Ovary (tissue), 7 donors: ENCODE measurements at regions not wholly inside any gene's neighbourhood (a gene's known extent, or its start where the extent isn't known, plus 50 kb on each side); places are given as distances from the start of the nearest gene placed in this dataset.

ENCODE experiments used
- DNase-seq, 5 donors: peaks; one replicate each; pipeline ENCODE4 v3.0.0-alpha.2; 2019 to 2020
- H3K27ac ChIP-seq, 2 donors: fragments of 200-600 bp; one replicate each; pipeline versions ENCODE4 v1.5.1 to v1.8.0; 2019 to 2022
- H3K27me3 ChIP-seq: fragments of 200-600 bp; one replicate; pipeline ENCODE4 v1.8.0; 2022
- H3K36me3 ChIP-seq: fragments of 200-600 bp; sonication (generic); one replicate; pipeline ENCODE4 v1.5.1; 2019
- H3K4me1 ChIP-seq: one replicate; pipeline ENCODE4 v1.8.1; 2013; ENCODE audit warnings: mild to moderate bottlenecking, moderate library complexity; ENCODE audit not compliant: insufficient read depth
- H3K4me3 ChIP-seq: fragments of 200-600 bp; sonication (generic); one replicate; pipeline ENCODE4 v1.5.1; 2017
- H3K9me3 ChIP-seq, 2 donors: fragments of 200-600 bp in 1 of 2; sonication (generic) in 1 of 2; one replicate each; pipeline versions ENCODE4 v1.5.1 to v1.8.1; 2013 to 2019; ENCODE audit warnings: mild to moderate bottlenecking in 1 of 2, moderate library complexity in 1 of 2
- EP300 ChIP-seq: sonication (generic); formaldehyde crosslinking; IDR thresholded peaks from one replicate; pipeline ENCODE4 v1.6.1; 2017; ENCODE audit warnings: antibody characterized with exemption
- POLR2A ChIP-seq: fragments of 450-650 bp; IDR thresholded peaks from one replicate; pipeline ENCODE4 v1.6.1; 2017; ENCODE audit warnings: antibody characterized with exemption, mild to moderate bottlenecking, moderate library complexity
- WGBS, 3 donors: extraction: QIAGEN DNeasy Blood & Tissue Kit in 1 of 3; methylation state at CpG; one replicate each; pipeline versions ENCODE4 v1.1.5 to v1.1.7; 2013 to 2017; 5-methylcytosine and 5-hydroxymethylcytosine counted together
- intact Hi-C, 4 donors: fragments of 100-400 bp; cut with DNase I; formaldehyde crosslinking; loops; one replicate each; pipeline versions ENCODE4 v1.11.0 to v1.15.1; 2022 to 2023
- TF ChIP-seq, protein P1 (sequence below), 3 donors: fragments of 450-650 bp in 2 of 3; fragments of 200-600 bp in 1 of 3; IDR thresholded peaks; one replicate each; pipeline versions ENCODE4 v1.5.1 to v1.8.0; 2016 to 2022; ENCODE audit warnings: antibody characterized with exemption in 3 of 3, mild to moderate bottlenecking in 1 of 3
- donor health status: DM: no; HTN: no; CAD: no; lungs with moderate emphysema.
- donor health status: DM: no; HTN: no; CAD: no.
- donor health status: Bipolar disorder and iron deficiency.
- donor health status: DM: no; HTN: no; CAD: no.
- donor health status: DM: yes; HTN: yes; CAD: no.

DNA sequence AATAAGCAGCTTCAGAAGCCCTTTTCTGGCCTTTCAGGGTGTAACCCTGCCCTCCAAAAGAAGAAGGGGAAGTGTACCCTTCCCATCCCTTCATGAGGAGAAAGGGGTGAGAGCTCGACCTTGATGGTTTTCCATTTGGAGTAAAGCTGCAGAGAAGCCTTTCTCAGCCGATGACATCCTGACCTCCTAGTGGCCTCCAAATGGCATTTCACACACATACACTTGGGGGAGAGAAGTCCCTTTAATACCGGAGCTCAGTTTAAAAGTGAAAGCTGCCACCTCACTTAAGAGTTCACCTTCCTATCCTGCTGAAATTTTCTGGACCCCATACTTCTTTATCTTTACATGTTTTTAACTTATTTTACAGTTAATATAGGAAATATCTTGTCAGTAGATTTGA, 716.7 kb downstream of the DCDC2C start:
- Histone ChIP-seq H3K4me3 (no peak overlapping the region), H3K4me1 (no peaks in the 10 kb centered on the region), H3K27me3 (no peaks in the 10 kb centered on the region), H3K9me3 (no peaks in the 10 kb centered on the region), H3K27ac (no peak overlapping the region), H3K36me3 (no peaks in the 10 kb centered on the region)
- no peak for DNase-seq
- intact Hi-C loops: no loop called here
- TF ChIP-seq POLR2A (no peak), EP300 (no peak)
- TF ChIP-seq, protein P1, sequence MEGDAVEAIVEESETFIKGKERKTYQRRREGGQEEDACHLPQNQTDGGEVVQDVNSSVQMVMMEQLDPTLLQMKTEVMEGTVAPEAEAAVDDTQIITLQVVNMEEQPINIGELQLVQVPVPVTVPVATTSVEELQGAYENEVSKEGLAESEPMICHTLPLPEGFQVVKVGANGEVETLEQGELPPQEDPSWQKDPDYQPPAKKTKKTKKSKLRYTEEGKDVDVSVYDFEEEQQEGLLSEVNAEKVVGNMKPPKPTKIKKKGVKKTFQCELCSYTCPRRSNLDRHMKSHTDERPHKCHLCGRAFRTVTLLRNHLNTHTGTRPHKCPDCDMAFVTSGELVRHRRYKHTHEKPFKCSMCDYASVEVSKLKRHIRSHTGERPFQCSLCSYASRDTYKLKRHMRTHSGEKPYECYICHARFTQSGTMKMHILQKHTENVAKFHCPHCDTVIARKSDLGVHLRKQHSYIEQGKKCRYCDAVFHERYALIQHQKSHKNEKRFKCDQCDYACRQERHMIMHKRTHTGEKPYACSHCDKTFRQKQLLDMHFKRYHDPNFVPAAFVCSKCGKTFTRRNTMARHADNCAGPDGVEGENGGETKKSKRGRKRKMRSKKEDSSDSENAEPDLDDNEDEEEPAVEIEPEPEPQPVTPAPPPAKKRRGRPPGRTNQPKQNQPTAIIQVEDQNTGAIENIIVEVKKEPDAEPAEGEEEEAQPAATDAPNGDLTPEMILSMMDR (IDR thresholded peaks at IDR 0.05): no peak
- WGBS, 3 donors: 20 to 31% (median 31%) methylated on average over 3 of the region's 3 CpGs

DNA sequence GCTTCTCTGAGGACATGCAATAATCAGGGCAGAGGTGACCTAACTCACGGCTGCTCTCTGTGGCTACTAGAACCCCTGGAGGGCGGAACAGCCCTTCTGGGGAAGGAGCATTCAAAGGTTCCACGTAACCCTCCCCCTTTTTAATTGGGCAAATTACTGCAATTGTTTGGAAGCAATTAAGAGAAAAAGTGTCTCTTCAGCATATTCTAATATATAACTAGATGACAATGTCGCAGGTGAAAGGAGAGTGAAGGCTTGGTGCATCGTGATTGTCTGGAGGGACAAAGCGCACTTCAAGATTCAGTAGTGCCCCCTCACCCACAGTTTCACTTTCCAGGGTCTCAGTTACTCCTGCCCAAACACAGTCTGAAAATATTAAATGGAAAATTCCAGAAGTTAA, 720.8 kb downstream of the DCDC2C start:
- no peak for TF ChIP-seq POLR2A
- TF ChIP-seq, protein P1 (IDR thresholded peaks at IDR 0.05): no peak
- 88 to 93% (median 93%) methylated on average over 6 of the region's 6 CpGs for WGBS, 3 donors

DNA sequence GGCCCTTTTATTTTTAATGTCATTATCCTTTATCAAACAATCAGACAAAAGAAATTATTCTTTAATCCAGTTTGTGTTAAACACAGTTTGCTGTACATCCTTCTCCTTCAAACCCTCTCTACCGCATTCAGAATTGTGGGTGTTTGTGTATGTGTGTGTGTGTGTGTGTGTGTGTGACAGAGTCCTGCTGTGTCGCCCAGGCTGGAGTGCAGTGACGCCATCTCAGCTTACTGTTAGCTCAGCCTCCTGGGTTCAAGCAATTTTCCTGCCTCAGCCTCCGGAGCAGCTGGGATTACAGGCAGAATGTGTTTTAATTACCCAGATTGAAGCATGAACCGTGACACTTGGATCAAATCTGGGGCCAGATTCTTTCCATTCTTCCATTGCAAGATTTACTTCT, 723.7 kb downstream of the DCDC2C start:
- TF ChIP-seq EP300 (no peak), POLR2A (no peak)
- TF ChIP-seq, protein P1 (IDR thresholded peaks at IDR 0.05): no peak
- H3K9me3 ChIP-seq: no peaks in the 10 kb centered on the region
- intact Hi-C loops: no loop called here
- no peaks in the 10 kb centered on the region for H3K27me3 ChIP-seq
- H3K4me1 ChIP-seq: no peaks in the 10 kb centered on the region
- H3K4me3 ChIP-seq: no peak overlapping the region
- no peaks in the 10 kb centered on the region for H3K36me3 ChIP-seq
- H3K27ac ChIP-seq: no peak overlapping the region
- WGBS, 3 donors: 74 to 77% (median 75%) methylated on average over 5 of the region's 5 CpGs
- no peak for DNase-seq

More for the DNA sequence above, 720.8 kb downstream of the DCDC2C start:
- intact Hi-C loops: no loop called here
- no peak overlapping the region for H3K27ac ChIP-seq
- no peak for DNase-seq
- no peaks in the 10 kb centered on the region for H3K4me1 ChIP-seq
- no peaks in the 10 kb centered on the region for H3K27me3 ChIP-seq
- no peaks in the 10 kb centered on the region for H3K36me3 ChIP-seq
- no peaks in the 10 kb centered on the region for H3K9me3 ChIP-seq
- no peak overlapping the region for H3K4me3 ChIP-seq

DNA sequence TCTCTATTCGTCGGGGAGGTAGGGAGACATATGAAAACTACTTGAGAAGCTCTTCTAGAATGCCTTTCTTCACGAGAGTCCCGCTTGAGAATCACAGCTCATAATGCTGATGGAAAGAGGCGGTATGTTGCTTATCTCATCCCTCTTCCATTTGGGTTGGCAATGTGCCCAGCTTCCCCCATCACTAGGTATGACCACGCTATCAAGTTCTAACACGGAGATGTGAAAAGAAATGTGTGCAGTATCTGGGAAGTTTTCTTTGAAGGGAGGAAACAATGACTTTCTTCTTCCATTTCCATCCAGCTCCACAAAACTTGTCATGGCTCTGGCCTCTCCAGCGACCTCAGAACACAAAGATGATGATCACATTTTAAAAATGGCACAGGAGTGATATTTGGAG, 742.4 kb downstream of the DCDC2C start:
- Histone ChIP-seq H3K4me3 (no peak overlapping the region), H3K4me1 (no peaks in the 10 kb centered on the region), H3K27ac (no peak overlapping the region), H3K27me3 (no peaks in the 10 kb centered on the region), H3K9me3 (no peaks in the 10 kb centered on the region), H3K36me3 (no peaks in the 10 kb centered on the region)
- no peak for TF ChIP-seq EP300
- TF ChIP-seq, protein P1 (IDR thresholded peaks at IDR 0.05): no peak
- TF ChIP-seq POLR2A: no peak
- no peak for DNase-seq
- 35 to 41% (median 40%) methylated on average over 8 of the region's 8 CpGs for WGBS, 3 donors
- intact Hi-C loops: no loop called here

DNA sequence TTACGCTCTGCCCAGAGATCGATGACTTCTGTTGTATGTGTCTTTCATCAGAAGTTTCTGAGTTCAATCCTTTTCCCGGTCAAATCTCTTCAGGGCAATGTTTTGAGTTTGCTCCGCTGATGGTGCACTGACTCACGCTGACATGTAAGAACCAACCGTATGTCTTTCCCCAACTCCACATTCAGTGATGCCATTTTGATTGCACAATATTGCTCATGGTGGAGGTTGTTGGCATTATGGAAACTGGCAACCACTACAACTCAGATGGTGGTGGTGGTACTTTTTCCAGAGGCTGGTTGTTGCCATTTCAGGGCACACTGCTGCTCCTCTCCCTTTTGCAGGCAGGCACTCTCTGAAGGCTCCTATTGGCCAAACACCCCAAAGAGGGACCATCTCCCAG, 751.5 kb downstream of the DCDC2C start:
- no peak overlapping the region for H3K4me3 ChIP-seq
- 92 to 94% (median 93%) methylated on average over 6 of the region's 6 CpGs for WGBS, 3 donors
- TF ChIP-seq POLR2A (no peak), EP300 (no peak)
- TF ChIP-seq, protein P1 (IDR thresholded peaks at IDR 0.05): no peak
- H3K27me3 ChIP-seq: no peaks in the 10 kb centered on the region
- H3K27ac ChIP-seq: no peak overlapping the region
- H3K36me3 ChIP-seq: no peaks in the 10 kb centered on the region
- DNase-seq: no peak
- H3K9me3 ChIP-seq: no peaks in the 10 kb centered on the region
- no peaks in the 10 kb centered on the region for H3K4me1 ChIP-seq
- intact Hi-C loops: no loop called here
